ENCODE measurements at regions not wholly inside any gene's neighbourhood (a gene's known extent, or its start where the extent isn't known, plus 50 kb on each side); places are given as distances from the start of the nearest gene placed in this dataset.

GRCh38 chr10:89115876-89116627 is 91.1 kb downstream of the CH25H start:
- BruUV-seq (replicated peaks): no TSS peak
- ChIA-PET POLR2A (ENCODE audit: unreplicated experiment) (no interaction called here), CTCF (no interaction called here)
- Histone ChIP-seq H3K4me2 (ENCODE audit: low read length) (no peak overlapping the region), H3K4me1 (ENCODE audit: insufficient read depth, low read length) (no peaks in the 10 kb centered on the region), H3K27me3 (ENCODE audit: low read length) (no peaks in the 10 kb centered on the region), H3K36me3 (ENCODE audit: low read depth, low read length) (no peaks in the 10 kb centered on the region), H3K79me2 (ENCODE audit: low read length) (no peaks in the 10 kb centered on the region), H3K27ac (ENCODE audit: low read length) (no peak overlapping the region), H3K9ac (ENCODE audit: low read length) (no peak overlapping the region), H2AFZ (ENCODE audit: low read length) (no peak overlapping the region), H3F3A (ENCODE audit: low read length, unreplicated experiment) (no peaks in the 10 kb centered on the region), H3K9me2 (replicated peaks; ENCODE audit: low read length) (no peaks in the 10 kb centered on the region), H3K9me3 (ENCODE audit: low read length) (no peaks in the 10 kb centered on the region), H4K20me1 (ENCODE audit: low read length) (no peaks in the 10 kb centered on the region), H3K4me3 (ENCODE audit: low read length) (no peak overlapping the region)
- ATAC-seq (no peak), DNase-seq (peak; percentile 46)
- intact Hi-C loops (cut with micrococcal nuclease): no loop called here
- no peak for TF ChIP-seq CTCF (conservative IDR thresholded peaks at IDR 0.05; ENCODE audit: low read depth, low read length)

- no peaks in the 10 kb centered on the region for H3K27me3 ChIP-seq (ENCODE audit: low read length)
- no peak overlapping the region for H3K9ac ChIP-seq (ENCODE audit: low read length)
- H3K9me3 ChIP-seq (ENCODE audit: low read length): no peaks in the 10 kb centered on the region
- no peaks in the 10 kb centered on the region for H3K9me2 ChIP-seq (replicated peaks; ENCODE audit: low read length)
- no peak overlapping the region for H3K4me2 ChIP-seq (ENCODE audit: low read length)
- no peak overlapping the region for H3K4me3 ChIP-seq (ENCODE audit: low read length)
- H3K27ac ChIP-seq (ENCODE audit: low read length): no peak overlapping the region
- intact Hi-C loops (cut with micrococcal nuclease): no loop called here
- ATAC-seq (no peak), DNase-seq (no peak)
- H3K79me2 ChIP-seq (ENCODE audit: low read length): no peaks in the 10 kb centered on the region
- TF ChIP-seq EZH2 (IDR thresholded peaks at IDR 0.05; ENCODE audit: low read length, unreplicated experiment) (no peak), CTCF (conservative IDR thresholded peaks at IDR 0.05; ENCODE audit: low read depth, low read length) (no peak), EZH2phosphoT487 (IDR thresholded peaks at IDR 0.05; ENCODE audit: borderline replicate concordance, low read length) (no peak)
- no peaks in the 10 kb centered on the region for H3K36me3 ChIP-seq (ENCODE audit: low read depth, low read length)
- no peaks in the 10 kb centered on the region for H3K4me1 ChIP-seq (ENCODE audit: insufficient read depth, low read length)
- H4K20me1 ChIP-seq (ENCODE audit: low read length): no peaks in the 10 kb centered on the region
- H2AFZ ChIP-seq (ENCODE audit: low read length): no peak overlapping the region
- ChIA-PET POLR2A (ENCODE audit: unreplicated experiment) (no interaction called here), CTCF (no interaction called here)
- BruUV-seq (replicated peaks): no TSS peak
- no peaks in the 10 kb centered on the region for H3F3A ChIP-seq (ENCODE audit: low read length, unreplicated experiment)
These were observed 92.1 kb downstream of the CH25H start for GRCh38 chr10:89114846-89115625.

- no peak for ATAC-seq
- H3K9ac ChIP-seq (ENCODE audit: low read length): no peak overlapping the region
- no peak overlapping the region for H3K4me3 ChIP-seq (ENCODE audit: low read length)
- no peak overlapping the region for H2AFZ ChIP-seq (ENCODE audit: low read length)
- no peaks in the 10 kb centered on the region for H3K79me2 ChIP-seq (ENCODE audit: low read length)
- H3K9me3 ChIP-seq (ENCODE audit: low read length): no peaks in the 10 kb centered on the region
- no peaks in the 10 kb centered on the region for H4K20me1 ChIP-seq (ENCODE audit: low read length)
- H3K9me2 ChIP-seq (replicated peaks; ENCODE audit: low read length): no peaks in the 10 kb centered on the region
- no peaks in the 10 kb centered on the region for H3K36me3 ChIP-seq (ENCODE audit: low read depth, low read length)
- POLR2A ChIA-PET (ENCODE audit: unreplicated experiment): no interaction called here
- no peak overlapping the region for H3K27ac ChIP-seq (ENCODE audit: low read length)
- H3F3A ChIP-seq (ENCODE audit: low read length, unreplicated experiment): no peaks in the 10 kb centered on the region
- TF ChIP-seq EZH2 (IDR thresholded peaks at IDR 0.05; ENCODE audit: low read length, unreplicated experiment) (no peak), CTCF (conservative IDR thresholded peaks at IDR 0.05; ENCODE audit: low read depth, low read length) (no peak)
- BruUV-seq (replicated peaks): no TSS peak
- CTCF ChIA-PET: no interaction called here
- no peak for DNase-seq
- no peak overlapping the region for H3K4me2 ChIP-seq (ENCODE audit: low read length)
- no peaks in the 10 kb centered on the region for H3K27me3 ChIP-seq (ENCODE audit: low read length)
- peaks cover 6% of the 10 kb centered on the region; the same call in 1 of the 2 replicates for H3K4me1 ChIP-seq (ENCODE audit: insufficient read depth, low read length)
- intact Hi-C loops (cut with micrococcal nuclease): no loop called here
These were observed 104.4 kb downstream of the CH25H start for GRCh38 chr10:89102735-89103134.
